HEK293 (cell line): ENCODE measurements at regions not wholly inside any gene's neighbourhood (a gene's known extent, or its start where the extent isn't known, plus 50 kb on each side); places are given as distances from the start of the nearest gene placed in this dataset.
"Not testable (repeated sequence)": the region's sequence is repeated elsewhere in the genome, so short reads cannot be mapped to it uniquely, and the experiment has no call there.

ENCODE experiments used
- CTCF ChIA-PET: fragments of 350-600 bp; formaldehyde crosslinking; extraction: SDS; loops from one replicate; lab custom pipeline; 2021; ENCODE audit warnings: antibody characterized with exemption; lab: Yijun Ruan, JAX
- POLR2A ChIA-PET: fragments of 300-600 bp; formaldehyde crosslinking; extraction: SDS; loops from one replicate; lab custom pipeline; 2020; ENCODE audit warnings: antibody characterized with exemption, inconsistent platforms; lab: Yijun Ruan, JAX
- H3K27ac ChIP-seq: fragments of 200-500 bp; sonication (Bioruptor generic); 2 replicates; pipeline ENCODE4 v1.5.1; 2014; ENCODE audit warnings: low read depth, low read length, control low read depth, inconsistent platforms; ENCODE audit errors: extremely low read depth
- H3K36me3 ChIP-seq, 2 experiments: fragments of 200-500 bp in 1 of 2; sonication (Bioruptor generic) in 1 of 2; 1 replicate in 1 of 2; 2 replicates in 1 of 2; pipeline ENCODE4 v1.5.1; 2014 to 2017; ENCODE audit warnings: inconsistent platforms in 2 of 2, low read length in 2 of 2; ENCODE audit not compliant: control insufficient read depth in 2 of 2, insufficient read depth in 1 of 2
- H3K4me1 ChIP-seq: fragments of 200-500 bp; sonication (Bioruptor generic); 2 replicates; pipeline ENCODE4 v1.5.1; 2014; ENCODE audit warnings: mild to moderate bottlenecking, low read length, inconsistent platforms; ENCODE audit not compliant: control insufficient read depth, insufficient read depth
- H3K4me3 ChIP-seq: 2 replicates; pipeline ENCODE4 v1.5.1; 2011; ENCODE audit warnings: low read depth, mild to moderate bottlenecking, control low read depth, low read length, moderate library complexity
- H3K9me3 ChIP-seq: fragments of 200-500 bp; sonication (Bioruptor generic); 2 replicates; pipeline ENCODE4 v1.5.1; 2014; ENCODE audit warnings: low read depth, low read length, inconsistent platforms; ENCODE audit not compliant: control insufficient read depth, insufficient read depth
- BCL11A ChIP-seq: fragments of 450-650 bp; formaldehyde crosslinking; IDR thresholded peaks from 2 replicates; pipeline ENCODE4 v1.5.1; 2016; ENCODE audit warnings: low read depth, missing biosample characterization, missing genetic modification characterization
- EGR2 ChIP-seq: fragments of 450-650 bp; formaldehyde crosslinking; IDR thresholded peaks from 2 replicates; pipeline ENCODE4 v1.5.1; 2016; ENCODE audit warnings: low read depth, missing biosample characterization, missing genetic modification characterization
- GLIS2 ChIP-seq: fragments of 450-650 bp; formaldehyde crosslinking; IDR thresholded peaks from 2 replicates; pipeline ENCODE4 v1.5.1; 2016; ENCODE audit warnings: missing biosample characterization, missing genetic modification characterization
- KLF8 ChIP-seq: fragments of 450-650 bp; formaldehyde crosslinking; IDR thresholded peaks from 2 replicates; pipeline ENCODE4 v1.5.1; 2016; ENCODE audit warnings: missing biosample characterization, missing genetic modification characterization
- MZF1 ChIP-seq: fragments of 450-650 bp; formaldehyde crosslinking; IDR thresholded peaks from 2 replicates; pipeline ENCODE4 v1.5.1; 2017; ENCODE audit warnings: missing biosample characterization, missing genetic modification characterization, borderline replicate concordance
- ZNF311 ChIP-seq: fragments of 450-650 bp; formaldehyde crosslinking; IDR thresholded peaks from 2 replicates; pipeline ENCODE4 v1.5.1; 2017; ENCODE audit warnings: missing biosample characterization, missing genetic modification characterization, borderline replicate concordance
- ZNF391 ChIP-seq: fragments of 450-650 bp; formaldehyde crosslinking; IDR thresholded peaks from 2 replicates; pipeline ENCODE4 v1.5.1; 2016; ENCODE audit warnings: low read depth, missing biosample characterization, missing genetic modification characterization, borderline replicate concordance
- ZNF423 ChIP-seq: fragments of 450-650 bp; formaldehyde crosslinking; IDR thresholded peaks from 2 replicates; pipeline ENCODE4 v1.5.1; 2016; ENCODE audit warnings: missing biosample characterization, missing genetic modification characterization
- ZNF473 ChIP-seq: fragments of 450-650 bp; formaldehyde crosslinking; IDR thresholded peaks from 2 replicates; pipeline ENCODE4 v1.5.1; 2017; ENCODE audit warnings: missing biosample characterization, missing genetic modification characterization
- ZNF521 ChIP-seq: fragments of 450-650 bp; formaldehyde crosslinking; IDR thresholded peaks from 2 replicates; pipeline ENCODE4 v1.5.1; 2017; ENCODE audit warnings: missing biosample characterization, mild to moderate bottlenecking, missing genetic modification characterization
- ZNF548 ChIP-seq: fragments of 450-650 bp; formaldehyde crosslinking; IDR thresholded peaks from 2 replicates; pipeline ENCODE4 v1.5.1; 2016; ENCODE audit warnings: missing biosample characterization, missing genetic modification characterization
- ZNF558 ChIP-seq: fragments of 450-650 bp; formaldehyde crosslinking; IDR thresholded peaks from 2 replicates; pipeline ENCODE4 v1.5.1; 2016; ENCODE audit warnings: missing biosample characterization, missing genetic modification characterization
- ZNF596 ChIP-seq: fragments of 450-650 bp; IDR thresholded peaks from 2 replicates; pipeline ENCODE4 v1.5.0; 2018; ENCODE audit warnings: missing biosample characterization, mild to moderate bottlenecking, missing genetic modification characterization, moderate library complexity
- ZNF623 ChIP-seq: fragments of 450-650 bp; formaldehyde crosslinking; IDR thresholded peaks from 2 replicates; pipeline ENCODE4 v1.5.1; 2016; ENCODE audit warnings: missing biosample characterization, missing genetic modification characterization
- ZNF660 ChIP-seq: fragments of 450-650 bp; IDR thresholded peaks from 2 replicates; pipeline ENCODE4 v1.5.1; 2018; ENCODE audit warnings: missing biosample characterization, mild to moderate bottlenecking, missing genetic modification characterization
- ZNF664 ChIP-seq: fragments of 450-650 bp; formaldehyde crosslinking; IDR thresholded peaks from 2 replicates; pipeline ENCODE4 v1.5.1; 2016; ENCODE audit warnings: missing biosample characterization, missing genetic modification characterization
- ZNF747 ChIP-seq: fragments of 450-650 bp; formaldehyde crosslinking; IDR thresholded peaks from 2 replicates; pipeline ENCODE4 v1.5.1; 2016; ENCODE audit warnings: missing biosample characterization, missing genetic modification characterization
- ZNF777 ChIP-seq: fragments of 450-650 bp; formaldehyde crosslinking; IDR thresholded peaks from 2 replicates; pipeline ENCODE4 v1.5.1; 2017; ENCODE audit warnings: missing biosample characterization, missing genetic modification characterization, borderline replicate concordance
- ZXDB ChIP-seq: fragments of 450-650 bp; formaldehyde crosslinking; IDR thresholded peaks from 2 replicates; pipeline ENCODE4 v1.5.1; 2016; ENCODE audit warnings: missing biosample characterization, missing genetic modification characterization
- TF ChIP-seq, protein P1 (sequence below): fragments of 450-650 bp; formaldehyde crosslinking; IDR thresholded peaks from 2 replicates; pipeline ENCODE4 v1.5.1; 2016; ENCODE audit warnings: missing biosample characterization, missing genetic modification characterization, low read depth

DNA sequence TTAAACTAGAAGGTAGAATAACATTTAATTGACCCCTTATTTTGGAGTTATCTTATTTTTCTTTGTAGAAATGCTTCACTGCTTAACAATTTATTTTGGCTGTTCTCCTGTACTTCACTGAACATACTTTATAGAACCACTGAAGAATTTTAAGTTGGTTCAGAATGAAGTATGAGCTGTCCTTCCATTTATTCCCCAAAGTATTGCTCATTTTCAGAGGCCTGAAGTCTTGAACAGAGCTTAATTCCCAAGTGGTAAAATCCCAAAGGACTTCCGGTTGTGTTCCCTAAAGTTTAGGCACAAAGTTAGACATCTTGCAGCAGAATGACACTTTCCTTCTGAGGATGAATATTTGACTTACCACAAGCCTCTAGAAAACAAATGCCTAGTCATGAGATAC, 233.3 kb downstream of the TINAG start (continued):
- TF ChIP-seq ZNF473 (tag by site-specific recombination) (no peak), ZNF660 (tag by site-specific recombination) (no peak), ZNF596 (tag by site-specific recombination) (no peak), BCL11A (tag by site-specific recombination) (no peak), ZNF747 (tag by site-specific recombination) (no peak), ZNF664 (tag by site-specific recombination) (no peak)

DNA sequence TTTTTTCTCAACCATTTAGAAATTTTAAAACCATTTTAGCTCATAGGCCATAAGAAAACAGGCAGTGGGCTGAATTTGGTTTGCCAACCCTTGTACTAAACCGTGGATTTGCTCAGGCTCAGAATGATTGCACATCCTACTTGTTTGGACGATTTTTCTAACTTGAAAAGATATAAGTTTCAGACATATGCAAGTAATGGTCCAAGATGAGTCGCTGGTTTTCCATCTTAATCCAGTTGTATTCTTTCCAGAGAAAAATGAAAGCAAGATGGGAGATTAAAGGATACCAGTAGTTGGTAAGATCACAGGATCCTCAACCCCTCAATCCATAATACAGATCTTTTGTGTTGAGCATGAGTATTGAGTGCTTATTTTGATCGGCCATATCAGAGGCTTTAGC, 250.9 kb downstream of the TINAG start:
- no peak for TF ChIP-seq MZF1
- TF ChIP-seq ZNF521 (tag by site-specific recombination) = no peak
- no peak for TF ChIP-seq ZNF747 (tag by site-specific recombination)
- TF ChIP-seq ZNF548 (tag by site-specific recombination) = no peak
- TF ChIP-seq ZNF311 (tag by site-specific recombination) = no peak
- no peak for TF ChIP-seq ZNF391
- TF ChIP-seq, protein P1, sequence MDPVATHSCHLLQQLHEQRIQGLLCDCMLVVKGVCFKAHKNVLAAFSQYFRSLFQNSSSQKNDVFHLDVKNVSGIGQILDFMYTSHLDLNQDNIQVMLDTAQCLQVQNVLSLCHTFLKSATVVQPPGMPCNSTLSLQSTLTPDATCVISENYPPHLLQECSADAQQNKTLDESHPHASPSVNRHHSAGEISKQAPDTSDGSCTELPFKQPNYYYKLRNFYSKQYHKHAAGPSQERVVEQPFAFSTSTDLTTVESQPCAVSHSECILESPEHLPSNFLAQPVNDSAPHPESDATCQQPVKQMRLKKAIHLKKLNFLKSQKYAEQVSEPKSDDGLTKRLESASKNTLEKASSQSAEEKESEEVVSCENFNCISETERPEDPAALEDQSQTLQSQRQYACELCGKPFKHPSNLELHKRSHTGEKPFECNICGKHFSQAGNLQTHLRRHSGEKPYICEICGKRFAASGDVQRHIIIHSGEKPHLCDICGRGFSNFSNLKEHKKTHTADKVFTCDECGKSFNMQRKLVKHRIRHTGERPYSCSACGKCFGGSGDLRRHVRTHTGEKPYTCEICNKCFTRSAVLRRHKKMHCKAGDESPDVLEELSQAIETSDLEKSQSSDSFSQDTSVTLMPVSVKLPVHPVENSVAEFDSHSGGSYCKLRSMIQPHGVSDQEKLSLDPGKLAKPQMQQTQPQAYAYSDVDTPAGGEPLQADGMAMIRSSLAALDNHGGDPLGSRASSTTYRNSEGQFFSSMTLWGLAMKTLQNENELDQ (tag by site-specific recombination) = no peak
- TF ChIP-seq ZNF558 = no peak
- TF ChIP-seq GLIS2 (tag by site-specific recombination) = no peak
- TF ChIP-seq ZNF423 = no peak
- no peak for TF ChIP-seq ZNF623 (tag by site-specific recombination)
- Histone ChIP-seq H3K9me3 (no peaks in the 10 kb centered on the region), H3K4me3 (no peak overlapping the region), H3K27ac (no peak overlapping the region), H3K36me3 (no peaks in the 10 kb centered on the region), H3K4me1 (no peaks in the 10 kb centered on the region)
- CTCF ChIA-PET = no interaction called here
- POLR2A ChIA-PET = no interaction called here

DNA sequence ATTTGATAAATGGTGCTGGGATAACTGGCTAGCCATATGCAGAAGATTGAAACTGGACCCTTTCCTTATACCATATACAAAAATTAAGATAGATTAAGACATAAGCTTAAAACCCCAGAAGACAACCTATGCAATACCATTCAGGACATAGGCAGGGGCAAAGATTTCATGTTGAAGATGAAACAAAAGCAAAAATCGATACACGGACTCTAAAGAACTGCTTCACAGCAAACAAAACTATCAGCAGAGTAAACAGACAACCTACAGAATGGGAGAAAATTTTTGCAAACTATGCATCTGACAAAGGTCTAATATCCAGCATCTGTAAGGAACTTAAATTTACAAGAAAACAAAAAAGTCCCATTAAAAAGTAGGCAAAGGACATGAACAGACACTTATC, 255.9 kb downstream of the TINAG start:
- H3K4me1 ChIP-seq, H3K9me3 ChIP-seq, POLR2A ChIA-PET, H3K4me3 ChIP-seq, H3K36me3 ChIP-seq, CTCF ChIA-PET, H3K27ac ChIP-seq: not testable (repeated sequence)

DNA sequence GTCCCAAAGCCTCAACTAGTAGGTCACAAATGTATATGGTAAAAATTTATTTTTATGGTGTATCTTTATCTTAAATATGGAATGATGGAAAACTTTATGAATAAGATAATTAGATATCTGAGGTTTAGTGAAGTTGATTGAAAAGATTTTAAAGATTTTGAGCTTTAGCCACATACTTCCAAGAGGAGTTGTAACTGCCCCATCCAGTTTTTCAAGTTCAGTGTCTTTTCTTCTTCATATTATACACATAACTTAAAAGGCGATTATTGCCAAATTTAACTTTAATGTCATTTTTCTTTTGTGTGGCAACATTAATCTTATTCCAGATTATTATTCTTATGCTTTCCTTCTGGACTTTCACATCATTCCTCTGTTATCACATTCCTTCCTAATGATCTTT, 266.4 kb downstream of the TINAG start:
- no peaks in the 10 kb centered on the region for H3K9me3 ChIP-seq
- no peak for TF ChIP-seq ZNF777
- no peak for TF ChIP-seq ZXDB
- TF ChIP-seq EGR2 (tag by site-specific recombination) = no peak
- no peak for TF ChIP-seq KLF8 (tag by site-specific recombination)
- H3K36me3 ChIP-seq = no peaks in the 10 kb centered on the region
- no peak overlapping the region for H3K27ac ChIP-seq
- ChIA-PET CTCF (interaction anchor here (0.7 to 1.6 kb wide), 3 partner anchors 18 to 576 kb away, joined by 3 to 4 read pairs (median 4); no protein-coding TSS in a partner anchor), POLR2A (no interaction called here)
- H3K4me1 ChIP-seq = no peaks in the 10 kb centered on the region
- no peak overlapping the region for H3K4me3 ChIP-seq
